Activated naive CD4-positive, alpha-beta T cell treated with anti-CD3 and anti-CD28 coated beads, Interleukin-2, amount 50 U/mL, for 72 hours (primary cell): ENCODE measurements at regions not wholly inside any gene's neighbourhood (a gene's known extent, or its start where the extent isn't known, plus 50 kb on each side); places are given as distances from the start of the nearest gene placed in this dataset.

Source experiments
- ATAC-seq, 2 donors: fragments of 150-1000 bp; cut with Tn5 transposase; 2 replicates each; pipeline ENCODE4 v1.10.0; 2021; ENCODE audit warnings: mild to moderate bottlenecking in 2 of 2, moderate library complexity in 2 of 2
- DNase-seq, 2 donors: peaks; one replicate each; pipeline ENCODE4 v3.0.0; 2021 to 2022; ENCODE audit warnings: low spot score in 2 of 2
- H3K27ac Mint-ChIP-seq, 2 donors: one replicate each; pipeline ENCODE4 v1.8.0; 2022; ENCODE audit warnings: mild to moderate bottlenecking in 2 of 2, mixed read lengths in 2 of 2
- H3K36me3 Mint-ChIP-seq, 2 donors: one replicate each; pipeline ENCODE4 v1.8.0; 2022; ENCODE audit warnings: mixed read lengths in 2 of 2
- H3K9me3 Mint-ChIP-seq, 2 donors: one replicate each; pipeline ENCODE4 v1.8.0; 2022; ENCODE audit warnings: mixed read lengths in 2 of 2

- ATAC-seq, result no peak
- Mint-ChIP-seq H3K27ac (no peak overlapping the region), H3K9me3 (peaks cover 12 to 19% of the 10 kb centered on the region in 2 donors), H3K36me3 (no peaks in the 10 kb centered on the region)
- DNase-seq, result no peak
These were observed 756.2 kb downstream of the TLE1 start for GRCh38 chr9:80932947-80933780.

- Mint-ChIP-seq H3K9me3 (peaks cover 12 to 19% of the 10 kb centered on the region in 2 donors), H3K36me3 (no peaks in the 10 kb centered on the region), H3K27ac (no peak overlapping the region)
- ATAC-seq (no peak), DNase-seq (no peak)
These were observed 757.2 kb downstream of the TLE1 start for GRCh38 chr9:80932181-80932580.

- no peak for ATAC-seq
- DNase-seq, result no peak
These were observed 758.2 kb downstream of the TLE1 start for GRCh38 chr9:80931163-80931562.

GRCh38 chr9:80928697-80929096, 760.6 kb downstream of the TLE1 start:
- Mint-ChIP-seq H3K9me3 (peaks cover 4 to 21% of the 10 kb centered on the region in 2 donors), H3K36me3 (peaks cover 0 to 4% of the 10 kb centered on the region in 2 donors), H3K27ac (no peak overlapping the region)
- DNase-seq, result no peak
- no peak for ATAC-seq

More at GRCh38 chr9:80931163-80931562, 758.2 kb downstream of the TLE1 start:
- H3K27ac Mint-ChIP-seq, result no peak overlapping the region
- no peaks in the 10 kb centered on the region for H3K36me3 Mint-ChIP-seq
- peaks cover 12 to 19% of the 10 kb centered on the region in 2 donors for H3K9me3 Mint-ChIP-seq

- Mint-ChIP-seq H3K9me3 (peaks cover 8 to 19% of the 10 kb centered on the region in 2 donors), H3K27ac (no peak overlapping the region), H3K36me3 (peaks cover 0 to 6% of the 10 kb centered on the region in 2 donors)
- DNase-seq (no peak), ATAC-seq (no peak)
These were observed 762.7 kb downstream of the TLE1 start for GRCh38 chr9:80926611-80927010.

GRCh38 chr9:80922544-80922943, 766.8 kb downstream of the TLE1 start:
- no peak overlapping the region for H3K27ac Mint-ChIP-seq
- DNase-seq (no peak), ATAC-seq (no peak)
- H3K36me3 Mint-ChIP-seq, result peaks cover 0 to 6% of the 10 kb centered on the region in 2 donors
- H3K9me3 Mint-ChIP-seq, result peaks cover 10 to 23% of the 10 kb centered on the region in 2 donors

GRCh38 chr9:80906728-80907127, 782.6 kb downstream of the TLE1 start:
- DNase-seq (no peak), ATAC-seq (no peak)
- H3K27ac Mint-ChIP-seq, result no peak overlapping the region
- no peaks in the 10 kb centered on the region for H3K36me3 Mint-ChIP-seq
- peaks cover 7 to 8% of the 10 kb centered on the region in 2 donors for H3K9me3 Mint-ChIP-seq

GRCh38 chr9:80899208-80899607, 790.1 kb downstream of the TLE1 start:
- ATAC-seq (no peak), DNase-seq (no peak)
- H3K27ac Mint-ChIP-seq, result no peak overlapping the region
- H3K36me3 Mint-ChIP-seq, result no peaks in the 10 kb centered on the region
- H3K9me3 Mint-ChIP-seq, result peaks cover under 1 to 17% of the 10 kb centered on the region in 2 donors

GRCh38 chr9:80893190-80893589, 796.2 kb downstream of the TLE1 start:
- H3K9me3 Mint-ChIP-seq, result peaks cover 0 to 13% of the 10 kb centered on the region in 2 donors
- H3K36me3 Mint-ChIP-seq, result no peaks in the 10 kb centered on the region
- no peak overlapping the region for H3K27ac Mint-ChIP-seq
- no peak for ATAC-seq
- DNase-seq, result no peak

- Mint-ChIP-seq H3K36me3 (no peaks in the 10 kb centered on the region), H3K9me3 (peaks cover 0 to 13% of the 10 kb centered on the region in 2 donors), H3K27ac (no peak overlapping the region)
- DNase-seq (no peak), ATAC-seq (no peak)
These were observed 796.6 kb downstream of the TLE1 start for GRCh38 chr9:80892703-80893102.

- Mint-ChIP-seq H3K9me3 (peaks cover 4 to 7% of the 10 kb centered on the region in 2 donors), H3K36me3 (no peaks in the 10 kb centered on the region), H3K27ac (no peak overlapping the region)
- ATAC-seq (no peak), DNase-seq (no peak)
These were observed 799.2 kb downstream of the TLE1 start for GRCh38 chr9:80890124-80890523.

- Mint-ChIP-seq H3K36me3 (no peaks in the 10 kb centered on the region), H3K27ac (no peak overlapping the region), H3K9me3 (peaks cover 5 to 9% of the 10 kb centered on the region in 2 donors)
- DNase-seq (no peak), ATAC-seq (no peak)
These were observed 803.5 kb downstream of the TLE1 start for GRCh38 chr9:80885894-80886293.

- no peak overlapping the region for H3K27ac Mint-ChIP-seq
- H3K9me3 Mint-ChIP-seq, result peaks cover 5 to 9% of the 10 kb centered on the region in 2 donors
- no peak for ATAC-seq
- no peaks in the 10 kb centered on the region for H3K36me3 Mint-ChIP-seq
- no peak for DNase-seq
These were observed 805.3 kb downstream of the TLE1 start for GRCh38 chr9:80883826-80884579.

GRCh38 chr9:80883426-80883825, 805.9 kb downstream of the TLE1 start:
- DNase-seq (no peak), ATAC-seq (no peak)
- Mint-ChIP-seq H3K36me3 (no peaks in the 10 kb centered on the region), H3K9me3 (peaks cover 5 to 9% of the 10 kb centered on the region in 2 donors), H3K27ac (no peak overlapping the region)

- ATAC-seq (no peak), DNase-seq (no peak)
- Mint-ChIP-seq H3K27ac (no peak overlapping the region), H3K9me3 (peaks cover 5 to 9% of the 10 kb centered on the region in 2 donors), H3K36me3 (no peaks in the 10 kb centered on the region)
These were observed 807.4 kb downstream of the TLE1 start for GRCh38 chr9:80881940-80882339.

- no peaks in the 10 kb centered on the region for H3K36me3 Mint-ChIP-seq
- ATAC-seq (no peak), DNase-seq (no peak)
- peaks cover 9 to 13% of the 10 kb centered on the region in 2 donors for H3K9me3 Mint-ChIP-seq
- no peak overlapping the region for H3K27ac Mint-ChIP-seq
These were observed 808.0 kb downstream of the TLE1 start for GRCh38 chr9:80881320-80881719.

GRCh38 chr9:80878556-80878955, 810.8 kb downstream of the TLE1 start:
- Mint-ChIP-seq H3K36me3 (no peaks in the 10 kb centered on the region), H3K9me3 (peaks cover 13 to 17% of the 10 kb centered on the region in 2 donors), H3K27ac (no peak overlapping the region)
- ATAC-seq, result no peak
- DNase-seq, result no peak
